ENCODE measurements at regions not wholly inside any gene's neighbourhood (a gene's known extent, or its start where the extent isn't known, plus 50 kb on each side); places are given as distances from the start of the nearest gene placed in this dataset.

DNA sequence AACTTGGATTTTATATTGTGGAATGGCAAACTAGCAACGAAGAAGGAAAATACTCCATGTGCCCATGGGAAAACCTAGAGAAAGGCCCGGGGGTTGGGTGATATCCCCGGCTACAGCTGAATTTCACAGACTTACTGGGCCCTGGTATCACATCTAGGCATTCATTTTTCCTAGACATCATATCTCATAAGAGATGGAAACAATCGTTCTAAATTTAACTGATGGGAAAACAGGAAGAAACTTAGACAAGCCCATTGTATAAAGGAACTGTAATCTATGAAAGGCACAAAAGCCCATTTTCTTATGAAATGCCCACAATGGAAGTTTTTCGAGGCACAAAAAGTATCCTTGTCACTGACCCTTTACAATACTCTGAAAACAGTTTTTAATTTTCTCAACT is 407.9 kb upstream of the LYPLAL1 start:
- no peak for DNase-seq (ENCODE audit: low spot score)

GRCh38 chr1:218771931-218772330 is 401.7 kb upstream of the LYPLAL1 start:
- no peak for DNase-seq (ENCODE audit: low spot score)

- no peak for DNase-seq (ENCODE audit: low spot score)
These were observed 401.1 kb upstream of the LYPLAL1 start for GRCh38 chr1:218772575-218772974.

- no peak for DNase-seq (ENCODE audit: low spot score)
These were observed 398.1 kb upstream of the LYPLAL1 start for GRCh38 chr1:218775501-218776021.

DNA sequence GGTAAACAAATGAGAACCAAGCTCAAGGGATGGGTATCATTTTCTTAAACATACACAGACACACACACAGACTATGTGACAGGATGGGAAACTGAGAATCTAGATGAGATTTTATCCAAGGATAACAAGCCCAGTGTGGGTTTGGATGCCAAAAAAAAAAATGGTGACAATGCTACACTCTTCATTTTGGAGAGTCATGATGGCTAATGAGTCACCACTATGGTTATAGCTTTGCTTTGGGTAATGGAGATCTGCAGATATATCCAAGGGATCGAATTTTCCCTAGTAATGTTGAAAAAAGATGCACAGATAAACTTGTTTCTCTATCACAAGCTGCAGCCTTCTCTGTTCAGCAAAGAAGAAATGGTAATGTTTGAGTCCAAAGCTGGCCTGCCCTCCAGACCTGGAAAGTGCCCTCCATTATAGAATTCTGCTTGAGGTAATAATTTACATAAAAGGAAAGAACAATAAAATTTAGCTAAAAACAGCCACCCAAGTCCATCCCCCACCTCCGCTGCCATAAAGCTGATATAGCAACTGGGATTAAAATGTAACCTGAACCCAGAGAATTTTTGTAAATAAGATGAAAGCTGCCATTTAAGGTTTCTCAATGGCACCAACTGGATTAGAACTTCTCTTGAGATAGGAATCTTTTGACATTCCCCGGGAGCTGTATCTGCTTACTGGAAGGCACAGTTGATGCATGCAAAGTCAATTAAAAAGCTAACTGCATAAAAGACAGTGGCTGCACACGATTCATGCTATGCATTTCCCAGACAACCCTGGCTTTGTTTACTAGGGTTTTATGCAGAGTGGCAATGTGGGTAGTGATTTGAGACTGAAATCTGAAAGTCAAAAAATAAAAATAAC is 395.2 kb upstream of the LYPLAL1 start:
- DNase-seq (ENCODE audit: low spot score): no peak

DNA sequence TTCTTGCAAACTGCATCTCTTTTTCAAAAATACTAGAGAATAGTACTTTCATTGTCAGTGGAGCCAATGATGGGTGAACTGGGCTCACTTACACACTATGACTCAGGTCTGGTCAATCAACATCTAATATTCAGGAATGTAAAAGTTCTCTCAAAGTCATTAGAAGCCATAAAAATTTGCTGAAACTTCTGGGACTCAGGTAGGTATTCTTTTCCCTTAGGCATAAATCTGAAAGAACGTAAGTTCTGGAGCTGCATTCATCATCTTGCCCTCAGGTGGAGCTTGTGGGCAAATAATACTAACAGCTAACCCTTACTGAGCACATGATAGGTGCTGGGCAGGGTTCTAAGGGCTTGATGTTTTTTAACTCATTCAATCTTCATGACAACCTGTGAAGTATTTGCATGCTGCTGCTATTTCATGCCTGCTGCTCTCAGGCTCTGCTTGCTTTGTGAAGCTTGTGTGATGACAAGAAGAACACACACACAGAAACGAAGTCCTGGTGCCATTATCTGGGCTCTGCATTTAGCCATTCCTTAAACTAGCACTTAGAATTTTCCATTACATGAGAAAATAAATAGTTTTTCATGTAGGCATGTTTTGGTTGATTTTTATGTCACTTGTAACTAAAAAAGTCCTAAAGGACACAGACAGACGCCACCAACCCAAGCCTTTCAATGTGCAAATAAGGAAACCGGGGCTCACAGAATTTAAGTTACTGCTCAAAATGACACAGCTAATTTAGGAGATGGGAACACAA is 394.2 kb upstream of the LYPLAL1 start:
- DNase-seq (ENCODE audit: low spot score): no peak

GRCh38 chr1:218783131-218783530 is 390.5 kb upstream of the LYPLAL1 start:
- no peak for DNase-seq (ENCODE audit: low spot score)

DNA sequence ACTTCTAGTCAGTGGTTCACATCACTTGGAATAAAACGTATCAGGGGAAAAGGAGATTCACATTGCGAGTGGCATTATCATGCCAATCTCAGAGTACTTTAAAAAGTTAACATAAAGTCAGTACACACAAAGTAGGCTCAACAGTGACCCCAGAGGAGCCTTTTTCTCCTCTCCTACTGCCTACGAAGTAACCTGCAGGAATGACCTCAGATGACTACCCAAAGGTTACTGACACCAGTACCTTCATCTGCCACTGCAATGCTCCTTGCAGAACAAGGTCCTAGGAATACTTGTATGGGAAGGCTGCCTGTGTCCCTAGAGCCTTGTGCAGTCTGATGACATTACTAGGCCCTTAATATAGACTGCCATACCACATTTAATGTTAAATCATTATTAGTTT is 389.8 kb upstream of the LYPLAL1 start:
- no peak for DNase-seq (ENCODE audit: low spot score)

GRCh38 chr1:218785928-218786327 is 387.8 kb upstream of the LYPLAL1 start:
- DNase-seq (ENCODE audit: low spot score): no peak

- DNase-seq (ENCODE audit: low spot score): no peak
These were observed 385.9 kb upstream of the LYPLAL1 start for GRCh38 chr1:218787826-218788225.

DNA sequence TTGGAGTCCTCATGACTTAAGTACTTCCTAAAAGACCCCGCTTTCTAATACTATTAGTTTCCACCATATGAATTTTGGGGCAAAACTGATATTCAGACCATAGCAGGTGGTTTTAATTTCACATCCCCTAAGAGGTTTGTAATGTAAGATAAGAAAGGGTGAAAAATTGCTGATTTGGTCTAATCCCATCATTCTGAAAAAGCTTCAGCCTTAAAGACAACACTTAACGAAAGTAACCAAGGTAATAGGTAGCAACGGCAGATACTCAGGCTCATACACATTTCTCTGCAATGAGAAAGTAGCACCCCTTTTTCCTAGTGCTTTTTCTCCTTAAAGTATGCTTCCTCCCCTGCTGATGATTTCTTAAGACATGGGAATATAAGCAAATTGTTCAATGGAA is 376.9 kb upstream of the LYPLAL1 start:
- DNase-seq (ENCODE audit: low spot score): no peak

DNA sequence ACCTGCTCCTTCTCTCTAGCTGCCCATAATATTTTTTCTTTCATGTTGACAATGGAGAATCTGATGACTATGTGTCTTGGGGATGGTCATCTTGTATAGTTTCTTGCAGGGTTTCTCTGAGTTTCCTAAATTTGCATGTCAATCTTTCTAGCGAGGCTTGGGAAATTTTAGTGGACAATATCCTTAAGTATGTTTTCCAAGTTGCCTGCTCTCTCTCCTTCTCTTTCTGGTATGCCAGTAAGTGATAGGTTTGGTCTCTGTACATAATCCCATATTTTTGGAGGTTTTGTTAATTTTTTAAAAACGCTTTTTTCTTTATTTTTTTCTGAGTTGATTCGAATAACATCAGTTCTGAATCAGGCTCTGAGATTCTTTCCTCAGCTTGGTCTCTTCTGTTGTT is 370.9 kb upstream of the LYPLAL1 start:
- no peak for DNase-seq (ENCODE audit: low spot score)

DNA sequence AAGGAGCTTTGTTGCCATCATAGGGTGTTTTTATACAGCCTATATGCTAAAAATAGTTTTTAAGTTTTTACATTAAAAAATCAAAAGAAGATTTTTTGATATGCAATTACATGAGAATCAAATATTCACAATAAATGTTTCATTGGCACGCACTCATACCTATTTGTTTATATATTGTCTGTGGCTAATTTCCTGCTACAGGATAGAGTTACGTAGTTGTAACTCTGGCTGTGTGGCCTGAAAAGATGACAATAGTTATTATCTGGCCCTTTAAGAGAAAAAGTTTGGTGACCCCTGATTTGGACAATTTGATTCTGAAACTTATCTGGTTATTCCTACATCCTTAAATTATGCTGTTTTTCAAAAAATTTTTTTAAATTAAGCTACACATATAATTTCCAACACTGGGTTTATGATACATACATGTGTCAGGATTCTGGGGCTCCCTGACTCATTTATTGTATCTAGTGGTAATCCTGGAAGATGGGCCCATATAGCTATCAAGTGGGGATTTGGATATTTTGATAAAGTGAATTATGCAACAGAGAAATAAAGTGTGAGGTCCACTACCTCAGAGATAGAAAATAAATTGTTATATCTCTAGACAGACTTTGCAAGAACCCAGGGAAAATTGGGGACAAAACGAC is 370.2 kb upstream of the LYPLAL1 start:
- DNase-seq (ENCODE audit: low spot score): no peak

DNA sequence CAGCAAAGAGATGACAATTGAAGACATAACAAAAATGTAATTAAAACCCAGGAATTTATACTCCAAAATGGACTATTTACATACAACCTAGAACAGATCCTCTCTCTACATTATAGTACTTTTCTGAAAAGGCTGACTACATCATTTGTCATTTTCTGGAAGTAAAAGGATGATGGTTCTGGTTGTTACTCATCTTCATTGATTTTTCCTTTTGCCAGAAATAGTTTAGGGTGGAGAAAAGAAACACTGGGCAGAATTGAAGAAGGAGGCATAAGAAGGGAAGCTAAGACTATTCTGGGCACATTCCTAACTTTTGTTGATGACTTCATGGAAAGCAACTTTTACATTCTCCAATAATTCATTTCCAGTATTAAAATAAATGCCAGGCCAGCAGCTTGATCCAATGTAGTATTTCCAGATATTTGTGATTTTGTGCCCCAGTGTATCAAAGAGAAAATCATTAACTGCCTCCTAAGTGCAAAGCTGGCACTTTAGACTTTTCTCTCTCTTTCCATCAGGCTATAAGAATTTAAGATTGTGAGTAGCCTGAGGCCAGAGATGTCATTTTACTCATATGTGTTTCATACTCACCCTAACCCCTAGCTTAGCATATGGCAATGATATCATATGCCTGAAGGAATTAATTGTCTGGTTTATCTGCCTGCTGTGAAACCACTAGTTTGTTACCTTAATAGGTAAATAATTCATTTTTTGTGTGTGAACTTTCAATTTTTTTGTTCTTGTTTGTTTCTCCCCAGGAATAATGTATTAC is 369.5 kb upstream of the LYPLAL1 start:
- DNase-seq (ENCODE audit: low spot score): no peak

DNA sequence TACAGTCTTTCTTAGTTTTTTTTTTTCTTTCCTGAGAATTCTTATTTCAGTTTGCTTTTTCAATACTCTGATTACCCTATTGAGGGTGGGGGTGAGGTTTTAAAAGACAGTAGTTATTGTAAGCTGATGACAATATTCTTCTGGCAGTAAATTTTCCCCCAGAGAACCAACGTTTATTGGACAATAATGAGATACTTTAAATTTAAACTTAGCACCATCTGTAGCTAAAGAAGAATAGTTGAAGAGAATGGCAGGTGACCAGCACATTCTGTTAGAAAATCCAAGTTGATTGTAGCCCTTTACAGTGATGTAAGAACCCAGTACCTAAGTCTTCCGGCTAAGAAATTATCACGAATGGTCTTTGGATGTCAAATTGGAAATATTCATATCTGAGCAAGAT is 364.6 kb upstream of the LYPLAL1 start:
- DNase-seq (ENCODE audit: low spot score): no peak

DNA sequence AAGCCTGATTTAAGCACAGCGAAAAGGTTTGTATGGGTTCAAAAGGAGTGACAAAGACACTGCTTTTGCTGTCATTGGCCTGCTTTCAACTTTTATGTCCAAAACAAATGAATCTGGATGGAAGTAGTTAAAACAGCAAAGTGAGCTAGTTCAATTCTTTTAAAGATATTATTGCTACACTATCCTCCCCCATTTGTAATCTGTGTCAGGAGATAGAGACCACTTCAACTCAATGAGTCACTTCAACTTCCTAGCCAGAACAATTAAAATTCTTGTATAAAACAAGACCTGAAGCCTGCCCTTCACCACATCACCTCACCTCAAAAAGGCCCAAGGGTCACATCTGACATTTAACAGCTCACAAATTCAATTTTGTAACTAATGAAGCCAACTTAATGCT is 364.1 kb upstream of the LYPLAL1 start:
- DNase-seq (ENCODE audit: low spot score): no peak

GRCh38 chr1:218810306-218810705 is 363.4 kb upstream of the LYPLAL1 start:
- no peak for DNase-seq (ENCODE audit: low spot score)

- DNase-seq (ENCODE audit: low spot score): no peak
These were observed 362.2 kb upstream of the LYPLAL1 start for GRCh38 chr1:218811497-218811896.

DNA sequence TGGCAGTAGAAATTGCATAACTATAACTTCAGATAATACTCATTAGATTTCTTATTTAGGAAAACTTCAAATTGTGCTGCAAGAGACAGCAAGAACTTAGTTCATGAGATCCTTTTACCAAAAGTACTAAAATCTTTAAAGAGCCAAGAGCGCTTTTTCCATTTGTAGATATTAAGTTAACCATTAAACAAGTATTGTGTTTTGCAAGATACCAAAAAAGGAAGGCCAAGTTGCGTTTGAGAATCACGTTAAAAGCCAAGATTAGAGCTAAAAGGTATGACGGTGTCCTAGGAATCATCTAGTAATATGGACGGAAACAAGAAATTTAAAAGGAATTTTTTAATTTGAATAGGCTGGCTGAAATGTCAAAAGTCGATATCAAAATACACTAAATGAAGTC is 361.3 kb upstream of the LYPLAL1 start:
- DNase-seq (ENCODE audit: low spot score): no peak

- DNase-seq (ENCODE audit: low spot score): no peak
These were observed 360.4 kb upstream of the LYPLAL1 start for GRCh38 chr1:218813237-218813636.

DNA sequence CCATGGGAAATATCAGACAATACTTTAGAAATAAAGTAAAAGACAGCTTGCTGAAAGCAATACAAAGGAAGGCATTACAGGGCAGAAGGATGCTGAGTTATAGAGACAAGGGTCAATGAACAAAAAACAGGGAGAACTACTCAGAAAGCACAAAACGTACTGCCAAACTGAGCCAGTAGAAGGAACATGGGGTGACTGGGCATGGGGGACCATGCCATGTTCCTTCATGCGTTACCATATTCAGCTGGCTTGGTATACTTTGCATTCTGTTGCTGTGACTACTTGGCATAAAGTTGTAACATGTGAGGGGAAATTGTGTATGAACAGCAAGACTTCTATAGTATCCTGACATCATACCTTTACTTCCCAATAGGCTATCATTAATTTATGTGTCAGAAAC is 358.6 kb upstream of the LYPLAL1 start:
- no peak for DNase-seq (ENCODE audit: low spot score)

DNA sequence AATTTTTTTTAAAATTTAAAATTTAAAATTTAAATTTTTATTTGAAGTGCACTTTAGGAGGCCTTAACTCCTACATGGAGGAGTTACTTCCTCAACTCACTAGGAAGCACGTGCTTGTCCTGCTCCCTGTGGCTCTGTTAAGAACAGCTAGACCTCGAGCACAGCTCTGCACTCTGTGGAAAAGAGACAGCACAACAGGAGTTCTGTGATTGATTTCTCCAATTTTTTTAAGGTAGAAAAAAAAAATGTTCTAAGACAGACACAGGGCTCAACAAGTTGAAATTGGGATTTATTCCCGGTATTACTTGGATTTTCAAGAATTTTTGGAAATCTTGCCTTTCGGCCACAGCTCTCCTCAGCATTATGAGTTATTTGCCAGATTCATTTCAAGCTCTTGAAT is 356.6 kb upstream of the LYPLAL1 start:
- no peak for DNase-seq (ENCODE audit: low spot score)

All from H4 (cell line).